GM19239 (cell line): ENCODE measurements at regions not wholly inside any gene's neighbourhood (a gene's known extent, or its start where the extent isn't known, plus 50 kb on each side); places are given as distances from the start of the nearest gene placed in this dataset.

Experiments used
- DNase-seq: peaks from one replicate; pipeline ENCODE4 v3.0.0; 2011; ENCODE audit warnings: low spot score; ENCODE audit not compliant: insufficient read length
- FAIRE-seq: peaks from 2 replicates; lab custom pipeline; 2011; peaks lifted over from hg19 to GRCh38; lab: Jason Lieb, UNC

- FAIRE-seq = no peak
These were observed 635.4 kb downstream of the BRD1 start for GRCh38 chr22:49192180-49192856.

GRCh38 chr22:49191506-49191980, 636.1 kb downstream of the BRD1 start:
- DNase-seq (no peak), FAIRE-seq (no peak)

More at GRCh38 chr22:49192180-49192856, 635.4 kb downstream of the BRD1 start:
- no peak for DNase-seq

- FAIRE-seq (no peak), DNase-seq (no peak)
These were observed 636.7 kb downstream of the BRD1 start for GRCh38 chr22:49190816-49191505.

- FAIRE-seq (no peak), DNase-seq (no peak)
These were observed 637.8 kb downstream of the BRD1 start for GRCh38 chr22:49189871-49190270.

- DNase-seq = no peak
- no peak for FAIRE-seq
These were observed 639.1 kb downstream of the BRD1 start for GRCh38 chr22:49188591-49188990.

- no peak for DNase-seq
These were observed 639.6 kb downstream of the BRD1 start for GRCh38 chr22:49188091-49188490.

GRCh38 chr22:49186762-49187161, 640.9 kb downstream of the BRD1 start:
- no peak for FAIRE-seq
- no peak for DNase-seq

More at GRCh38 chr22:49188091-49188490, 639.6 kb downstream of the BRD1 start:
- no peak for FAIRE-seq

- DNase-seq (no peak), FAIRE-seq (no peak)
These were observed 641.4 kb downstream of the BRD1 start for GRCh38 chr22:49186293-49186692.

- no peak for DNase-seq
- FAIRE-seq = no peak
These were observed 642.2 kb downstream of the BRD1 start for GRCh38 chr22:49185312-49185969.

GRCh38 chr22:49184736-49185135, 642.9 kb downstream of the BRD1 start:
- no peak for FAIRE-seq

GRCh38 chr22:49183826-49184216, 643.9 kb downstream of the BRD1 start:
- DNase-seq (no peak), FAIRE-seq (no peak)

More at GRCh38 chr22:49184736-49185135, 642.9 kb downstream of the BRD1 start:
- no peak for DNase-seq

GRCh38 chr22:49183208-49183825, 644.4 kb downstream of the BRD1 start:
- DNase-seq = no peak
- no peak for FAIRE-seq

- DNase-seq = no peak
- no peak for FAIRE-seq
These were observed 645.3 kb downstream of the BRD1 start for GRCh38 chr22:49182416-49182815.

GRCh38 chr22:49181942-49182341, 645.7 kb downstream of the BRD1 start:
- DNase-seq = no peak
- no peak for FAIRE-seq

- no peak for DNase-seq
- FAIRE-seq = no peak
These were observed 646.2 kb downstream of the BRD1 start for GRCh38 chr22:49181431-49181830.

GRCh38 chr22:49180683-49181024, 647.0 kb downstream of the BRD1 start:
- no peak for DNase-seq
- FAIRE-seq = no peak

- FAIRE-seq (no peak), DNase-seq (no peak)
These were observed 647.6 kb downstream of the BRD1 start for GRCh38 chr22:49179886-49180682.

- no peak for FAIRE-seq
These were observed 648.5 kb downstream of the BRD1 start for GRCh38 chr22:49179175-49179574.

GRCh38 chr22:49178246-49179005, 649.2 kb downstream of the BRD1 start:
- FAIRE-seq (no peak), DNase-seq (no peak)

More at GRCh38 chr22:49179175-49179574, 648.5 kb downstream of the BRD1 start:
- DNase-seq = no peak
